ENCODE measurements at regions not wholly inside any gene's neighbourhood (a gene's known extent, or its start where the extent isn't known, plus 50 kb on each side); places are given as distances from the start of the nearest gene placed in this dataset.

GRCh38 chrX:138298268-138298667 lies 413.2 kb downstream of the FGF13 start:
- DNase-seq (ENCODE audit: low read depth in 2 of 2): no peak
- Histone ChIP-seq H3K4me2 (ENCODE audit: extremely low read depth, insufficient read depth, low read length) (no peak overlapping the region), H3K4me1 (ENCODE audit: control insufficient read depth, extremely low read depth, insufficient read depth, low read length) (no peaks in the 10 kb centered on the region), H2AFZ (ENCODE audit: low read length) (no peak overlapping the region), H3K9ac (ENCODE audit: insufficient read depth, low read length) (no peak overlapping the region), H3K79me2 (ENCODE audit: control insufficient read depth, insufficient read depth, low read length) (no peaks in the 10 kb centered on the region), H4K20me1 (ENCODE audit: control insufficient read depth, extremely low read depth, insufficient read depth, low read length) (no peaks in the 10 kb centered on the region), H3K4me3 (replicated peaks in 1 of 4; ENCODE audit: control extremely low read depth in 1 of 4, insufficient read depth in 1 of 4, low read depth in 3 of 4, low read length in 4 of 4) (no peak overlapping the region), H3K9me3 (ENCODE audit: control insufficient read depth, insufficient read depth, low read depth, low read length) (no peaks in the 10 kb centered on the region), H3K27me3 (ENCODE audit: control insufficient read depth, insufficient read depth, low read length) (no peaks in the 10 kb centered on the region), H3K36me3 (ENCODE audit: control insufficient read depth, insufficient read depth, low read length) (no peaks in the 10 kb centered on the region), H3K27ac (ENCODE audit: insufficient read depth, low read length) (no peak overlapping the region)
- TF ChIP-seq, protein P1, sequence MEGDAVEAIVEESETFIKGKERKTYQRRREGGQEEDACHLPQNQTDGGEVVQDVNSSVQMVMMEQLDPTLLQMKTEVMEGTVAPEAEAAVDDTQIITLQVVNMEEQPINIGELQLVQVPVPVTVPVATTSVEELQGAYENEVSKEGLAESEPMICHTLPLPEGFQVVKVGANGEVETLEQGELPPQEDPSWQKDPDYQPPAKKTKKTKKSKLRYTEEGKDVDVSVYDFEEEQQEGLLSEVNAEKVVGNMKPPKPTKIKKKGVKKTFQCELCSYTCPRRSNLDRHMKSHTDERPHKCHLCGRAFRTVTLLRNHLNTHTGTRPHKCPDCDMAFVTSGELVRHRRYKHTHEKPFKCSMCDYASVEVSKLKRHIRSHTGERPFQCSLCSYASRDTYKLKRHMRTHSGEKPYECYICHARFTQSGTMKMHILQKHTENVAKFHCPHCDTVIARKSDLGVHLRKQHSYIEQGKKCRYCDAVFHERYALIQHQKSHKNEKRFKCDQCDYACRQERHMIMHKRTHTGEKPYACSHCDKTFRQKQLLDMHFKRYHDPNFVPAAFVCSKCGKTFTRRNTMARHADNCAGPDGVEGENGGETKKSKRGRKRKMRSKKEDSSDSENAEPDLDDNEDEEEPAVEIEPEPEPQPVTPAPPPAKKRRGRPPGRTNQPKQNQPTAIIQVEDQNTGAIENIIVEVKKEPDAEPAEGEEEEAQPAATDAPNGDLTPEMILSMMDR (conservative IDR thresholded peaks at IDR 0.05 in 1 of 2, IDR thresholded peaks at IDR 0.05 in 1 of 2; ENCODE audit: low read depth in 1 of 2, low read length in 2 of 2): no peak
- no peak for TF ChIP-seq EZH2 (IDR thresholded peaks at IDR 0.05; ENCODE audit: low read length, missing control alignments)

DNA sequence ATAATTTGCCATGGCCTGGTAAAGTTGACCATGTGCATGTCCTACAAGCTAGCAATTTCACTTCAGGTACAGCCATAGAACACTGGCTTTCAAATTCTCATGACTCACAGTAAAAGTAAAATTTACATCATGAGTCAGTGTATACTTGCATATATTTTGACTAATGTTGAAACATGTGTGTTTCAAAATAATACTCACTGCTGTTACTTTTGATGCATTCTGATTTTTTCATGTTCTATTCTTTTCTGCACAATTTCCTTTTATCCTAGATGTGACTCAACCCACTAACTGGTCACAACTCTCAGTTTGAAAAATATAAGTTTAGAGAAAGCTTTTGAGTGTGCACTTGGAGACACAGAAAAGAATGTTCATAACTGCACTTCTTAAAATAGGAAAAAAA lies 365.7 kb downstream of the FGF13 start:
- Histone ChIP-seq H3K4me3 (replicated peaks in 1 of 4; ENCODE audit: control extremely low read depth in 1 of 4, insufficient read depth in 1 of 4, low read depth in 3 of 4, low read length in 4 of 4) (no peak overlapping the region), H2AFZ (ENCODE audit: low read length) (no peak overlapping the region), H3K79me2 (ENCODE audit: control insufficient read depth, insufficient read depth, low read length) (no peaks in the 10 kb centered on the region), H3K4me1 (ENCODE audit: control insufficient read depth, extremely low read depth, insufficient read depth, low read length) (no peaks in the 10 kb centered on the region), H3K9ac (ENCODE audit: insufficient read depth, low read length) (no peak overlapping the region), H3K4me2 (ENCODE audit: extremely low read depth, insufficient read depth, low read length) (no peak overlapping the region), H3K27ac (ENCODE audit: insufficient read depth, low read length) (no peak overlapping the region), H3K27me3 (ENCODE audit: control insufficient read depth, insufficient read depth, low read length) (no peaks in the 10 kb centered on the region), H3K9me3 (ENCODE audit: control insufficient read depth, insufficient read depth, low read depth, low read length) (no peaks in the 10 kb centered on the region), H4K20me1 (ENCODE audit: control insufficient read depth, extremely low read depth, insufficient read depth, low read length) (no peaks in the 10 kb centered on the region), H3K36me3 (ENCODE audit: control insufficient read depth, insufficient read depth, low read length) (no peaks in the 10 kb centered on the region)
- no peak for DNase-seq (ENCODE audit: low read depth in 2 of 2)
- TF ChIP-seq EZH2 (IDR thresholded peaks at IDR 0.05; ENCODE audit: low read length, missing control alignments): no peak
- TF ChIP-seq, protein P1 (conservative IDR thresholded peaks at IDR 0.05 in 1 of 2, IDR thresholded peaks at IDR 0.05 in 1 of 2; ENCODE audit: low read depth in 1 of 2, low read length in 2 of 2): no peak

GRCh38 chrX:138349351-138349750 lies 362.2 kb downstream of the FGF13 start:
- Histone ChIP-seq H3K27ac (ENCODE audit: insufficient read depth, low read length) (no peak overlapping the region), H3K9me3 (ENCODE audit: control insufficient read depth, insufficient read depth, low read depth, low read length) (no peaks in the 10 kb centered on the region), H3K79me2 (ENCODE audit: control insufficient read depth, insufficient read depth, low read length) (no peaks in the 10 kb centered on the region), H3K4me1 (ENCODE audit: control insufficient read depth, extremely low read depth, insufficient read depth, low read length) (no peaks in the 10 kb centered on the region), H3K27me3 (ENCODE audit: control insufficient read depth, insufficient read depth, low read length) (no peaks in the 10 kb centered on the region), H2AFZ (ENCODE audit: low read length) (no peak overlapping the region), H3K36me3 (ENCODE audit: control insufficient read depth, insufficient read depth, low read length) (no peaks in the 10 kb centered on the region), H3K9ac (ENCODE audit: insufficient read depth, low read length) (no peak overlapping the region), H3K4me3 (replicated peaks in 1 of 4; ENCODE audit: control extremely low read depth in 1 of 4, insufficient read depth in 1 of 4, low read depth in 3 of 4, low read length in 4 of 4) (no peak overlapping the region), H3K4me2 (ENCODE audit: extremely low read depth, insufficient read depth, low read length) (no peak overlapping the region), H4K20me1 (ENCODE audit: control insufficient read depth, extremely low read depth, insufficient read depth, low read length) (no peaks in the 10 kb centered on the region)
- no peak for DNase-seq (ENCODE audit: low read depth in 2 of 2)
- no peak for TF ChIP-seq EZH2 (IDR thresholded peaks at IDR 0.05; ENCODE audit: low read length, missing control alignments)
- TF ChIP-seq, protein P1 (conservative IDR thresholded peaks at IDR 0.05 in 1 of 2, IDR thresholded peaks at IDR 0.05 in 1 of 2; ENCODE audit: low read depth in 1 of 2, low read length in 2 of 2): no peak

Data from fibroblast of lung (primary cell).